Fibroblast of lung (primary cell): ENCODE measurements at regions not wholly inside any gene's neighbourhood (a gene's known extent, or its start where the extent isn't known, plus 50 kb on each side); places are given as distances from the start of the nearest gene placed in this dataset.

Experiments used
- DNase-seq, 2 donors: peaks; one replicate each; pipeline versions ENCODE4 v3.0.0 to v3.0.0-alpha.2; 2010; ENCODE audit warnings: low read depth in 2 of 2
- H2AFZ ChIP-seq: 2 replicates; pipeline ENCODE4 v1.5.1; 2012; ENCODE audit warnings: low read length, control low read depth, inconsistent platforms
- H3K27ac ChIP-seq: 2 replicates; pipeline ENCODE4 v1.5.1; 2011; ENCODE audit warnings: low read length, control low read depth; ENCODE audit not compliant: insufficient read depth
- H3K27me3 ChIP-seq: 2 replicates; pipeline ENCODE4 v1.5.1; 2011; ENCODE audit warnings: mild to moderate bottlenecking, low read length; ENCODE audit not compliant: control insufficient read depth, insufficient read depth
- H3K36me3 ChIP-seq: 2 replicates; pipeline ENCODE4 v1.5.1; 2011; ENCODE audit warnings: low read length; ENCODE audit not compliant: control insufficient read depth, insufficient read depth
- H3K4me1 ChIP-seq: 2 replicates; pipeline ENCODE4 v1.5.1; 2011; ENCODE audit warnings: low read length; ENCODE audit not compliant: control insufficient read depth, insufficient read depth; ENCODE audit errors: extremely low read depth
- H3K4me2 ChIP-seq: 2 replicates; pipeline ENCODE4 v1.5.1; 2011; ENCODE audit warnings: low read length, control low read depth; ENCODE audit not compliant: insufficient read depth; ENCODE audit errors: extremely low read depth
- H3K4me3 ChIP-seq, 4 experiments: fragments of 200-600 bp in 1 of 4; sonication (generic) in 1 of 4; replicated peaks in 1 of 4; 2 replicates each; pipeline ENCODE4 v1.5.1; 2011 to 2016; ENCODE audit warnings: low read length in 4 of 4, low read depth in 3 of 4, mild to moderate bottlenecking in 3 of 4, control low read depth in 2 of 4, inconsistent platforms in 1 of 4, mixed read lengths in 1 of 4; ENCODE audit not compliant: insufficient read depth in 1 of 4; ENCODE audit errors: control extremely low read depth in 1 of 4
- H3K79me2 ChIP-seq: 2 replicates; pipeline ENCODE4 v1.5.1; 2012; ENCODE audit warnings: mild to moderate bottlenecking, low read length, inconsistent platforms; ENCODE audit not compliant: control insufficient read depth, insufficient read depth
- H3K9ac ChIP-seq: 2 replicates; pipeline ENCODE4 v1.5.1; 2011; ENCODE audit warnings: mild to moderate bottlenecking, low read length, control low read depth; ENCODE audit not compliant: insufficient read depth
- H3K9me3 ChIP-seq: 2 replicates; pipeline ENCODE4 v1.5.1; 2012; ENCODE audit warnings: low read depth, low read length; ENCODE audit not compliant: control insufficient read depth, insufficient read depth
- H4K20me1 ChIP-seq: 2 replicates; pipeline ENCODE4 v1.5.1; 2011; ENCODE audit warnings: low read length; ENCODE audit not compliant: control insufficient read depth, insufficient read depth; ENCODE audit errors: extremely low read depth
- EZH2 ChIP-seq: IDR thresholded peaks from 2 replicates; pipeline ENCODE4 v1.5.1; 2012; ENCODE audit warnings: low read length, control low read depth, mild to moderate bottlenecking; ENCODE audit errors: missing control alignments
- TF ChIP-seq, protein P1 (sequence below), 2 donors: IDR thresholded peaks in 1 of 2; conservative IDR thresholded peaks in 1 of 2; 1 replicate in 1 of 2; 2 replicates in 1 of 2; pipeline ENCODE4 v1.5.1; 2011 to 2012; ENCODE audit warnings: low read length in 2 of 2, control low read depth in 1 of 2, inconsistent platforms in 1 of 2, low read depth in 1 of 2, mild to moderate bottlenecking in 1 of 2

DNA sequence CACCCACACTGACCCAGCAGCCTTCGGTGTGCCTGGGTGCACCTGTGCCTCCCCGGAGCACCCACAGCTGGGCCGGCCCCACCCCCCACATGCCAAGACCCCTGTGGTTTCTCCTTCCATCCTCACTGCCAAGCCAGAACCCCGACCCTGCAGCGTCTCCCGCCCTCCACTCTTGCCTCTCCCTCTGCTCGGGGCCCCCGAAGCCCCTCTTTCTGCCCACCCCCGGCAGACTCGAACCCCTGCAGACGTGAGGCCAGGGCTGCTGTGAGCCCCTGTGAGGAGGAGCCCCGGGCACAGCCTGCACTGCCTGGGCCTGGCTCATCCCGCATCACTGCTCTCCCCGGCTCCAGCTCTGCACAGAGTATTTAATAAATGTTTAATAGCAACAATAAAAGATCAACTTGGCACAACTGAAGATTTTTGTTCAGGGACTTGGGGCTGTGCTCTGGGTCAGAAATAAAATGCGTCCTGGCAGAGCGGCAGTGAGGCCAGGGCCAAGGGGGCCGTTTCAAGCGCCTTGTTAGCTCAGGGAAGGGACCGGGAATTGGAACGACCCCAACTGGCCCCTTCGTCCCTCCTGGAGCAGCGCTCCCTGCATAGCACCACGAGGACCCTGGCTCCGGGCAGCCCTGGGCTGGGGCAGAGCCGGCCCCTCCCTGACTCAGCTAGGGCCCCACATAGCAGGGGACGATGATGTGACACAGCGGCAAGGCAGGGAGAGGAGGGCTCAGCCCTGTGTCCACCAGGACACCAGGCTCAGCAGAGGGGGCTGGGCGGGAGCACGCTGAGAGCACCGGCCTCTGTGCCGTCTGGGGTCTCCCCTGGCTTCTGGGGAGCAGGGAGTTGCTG lies 520.8 kb downstream of the BRD1 start:
- H3K4me3 ChIP-seq, result no peak overlapping the region
- H3K9ac ChIP-seq, result no peak overlapping the region
- no peaks in the 10 kb centered on the region for H4K20me1 ChIP-seq
- no peak overlapping the region for H3K27ac ChIP-seq
- H3K9me3 ChIP-seq, result no peaks in the 10 kb centered on the region
- no peaks in the 10 kb centered on the region for H3K27me3 ChIP-seq
- no peaks in the 10 kb centered on the region for H3K4me1 ChIP-seq
- no peaks in the 10 kb centered on the region for H3K79me2 ChIP-seq
- H3K36me3 ChIP-seq, result no peaks in the 10 kb centered on the region
- no peak overlapping the region for H3K4me2 ChIP-seq
- no peak for TF ChIP-seq EZH2
- TF ChIP-seq, protein P1, sequence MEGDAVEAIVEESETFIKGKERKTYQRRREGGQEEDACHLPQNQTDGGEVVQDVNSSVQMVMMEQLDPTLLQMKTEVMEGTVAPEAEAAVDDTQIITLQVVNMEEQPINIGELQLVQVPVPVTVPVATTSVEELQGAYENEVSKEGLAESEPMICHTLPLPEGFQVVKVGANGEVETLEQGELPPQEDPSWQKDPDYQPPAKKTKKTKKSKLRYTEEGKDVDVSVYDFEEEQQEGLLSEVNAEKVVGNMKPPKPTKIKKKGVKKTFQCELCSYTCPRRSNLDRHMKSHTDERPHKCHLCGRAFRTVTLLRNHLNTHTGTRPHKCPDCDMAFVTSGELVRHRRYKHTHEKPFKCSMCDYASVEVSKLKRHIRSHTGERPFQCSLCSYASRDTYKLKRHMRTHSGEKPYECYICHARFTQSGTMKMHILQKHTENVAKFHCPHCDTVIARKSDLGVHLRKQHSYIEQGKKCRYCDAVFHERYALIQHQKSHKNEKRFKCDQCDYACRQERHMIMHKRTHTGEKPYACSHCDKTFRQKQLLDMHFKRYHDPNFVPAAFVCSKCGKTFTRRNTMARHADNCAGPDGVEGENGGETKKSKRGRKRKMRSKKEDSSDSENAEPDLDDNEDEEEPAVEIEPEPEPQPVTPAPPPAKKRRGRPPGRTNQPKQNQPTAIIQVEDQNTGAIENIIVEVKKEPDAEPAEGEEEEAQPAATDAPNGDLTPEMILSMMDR (conservative IDR thresholded peaks at IDR 0.05 in 1 of 2, IDR thresholded peaks at IDR 0.05 in 1 of 2; ENCODE audit: low read depth in 1 of 2, low read length in 2 of 2), result no peak
- H2AFZ ChIP-seq, result no peak overlapping the region
- DNase-seq, result no peak

DNA sequence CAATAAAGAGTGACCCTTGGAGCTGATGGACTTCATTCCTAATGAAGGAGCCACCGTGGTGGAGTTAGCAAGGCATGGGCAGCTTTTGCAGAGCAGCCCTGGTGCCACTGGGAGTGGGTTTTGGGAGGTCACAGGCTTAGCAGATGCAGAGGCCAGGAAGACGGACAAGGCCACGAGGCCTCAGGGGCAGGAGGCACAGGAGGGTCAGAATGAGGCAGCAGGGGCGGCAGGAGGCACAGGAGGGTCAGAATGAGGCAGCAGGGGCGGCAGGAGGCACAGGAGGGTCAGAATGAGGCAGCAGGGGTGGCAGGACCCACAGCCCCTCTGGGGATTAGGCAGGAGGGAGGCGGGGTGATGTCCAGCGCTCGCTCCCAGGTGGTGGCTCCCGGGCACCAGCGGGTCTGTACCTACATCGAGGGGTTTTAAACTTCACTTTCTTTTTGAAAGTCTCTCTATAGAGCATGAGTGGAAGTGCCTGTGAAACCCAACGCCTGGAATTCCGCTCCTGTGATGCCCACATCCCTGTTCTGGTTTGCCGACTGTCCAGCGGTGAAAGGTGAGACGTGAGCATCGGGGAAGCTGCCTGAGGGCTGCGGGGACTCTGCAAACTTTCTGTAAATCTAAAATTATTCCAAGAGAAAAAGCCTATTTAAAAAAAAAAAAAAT lies 521.6 kb downstream of the BRD1 start:
- no peak overlapping the region for H3K4me2 ChIP-seq
- no peak overlapping the region for H2AFZ ChIP-seq
- no peaks in the 10 kb centered on the region for H3K79me2 ChIP-seq
- no peaks in the 10 kb centered on the region for H3K27me3 ChIP-seq
- H3K9ac ChIP-seq, result no peak overlapping the region
- no peak overlapping the region for H3K4me3 ChIP-seq
- H3K4me1 ChIP-seq, result no peaks in the 10 kb centered on the region
- no peak for DNase-seq
- no peak overlapping the region for H3K27ac ChIP-seq
- H4K20me1 ChIP-seq, result no peaks in the 10 kb centered on the region
- no peaks in the 10 kb centered on the region for H3K9me3 ChIP-seq
- H3K36me3 ChIP-seq, result no peaks in the 10 kb centered on the region
- TF ChIP-seq, protein P1 (conservative IDR thresholded peaks at IDR 0.05 in 1 of 2, IDR thresholded peaks at IDR 0.05 in 1 of 2; ENCODE audit: low read depth in 1 of 2, low read length in 2 of 2), result no peak
- no peak for TF ChIP-seq EZH2

DNA sequence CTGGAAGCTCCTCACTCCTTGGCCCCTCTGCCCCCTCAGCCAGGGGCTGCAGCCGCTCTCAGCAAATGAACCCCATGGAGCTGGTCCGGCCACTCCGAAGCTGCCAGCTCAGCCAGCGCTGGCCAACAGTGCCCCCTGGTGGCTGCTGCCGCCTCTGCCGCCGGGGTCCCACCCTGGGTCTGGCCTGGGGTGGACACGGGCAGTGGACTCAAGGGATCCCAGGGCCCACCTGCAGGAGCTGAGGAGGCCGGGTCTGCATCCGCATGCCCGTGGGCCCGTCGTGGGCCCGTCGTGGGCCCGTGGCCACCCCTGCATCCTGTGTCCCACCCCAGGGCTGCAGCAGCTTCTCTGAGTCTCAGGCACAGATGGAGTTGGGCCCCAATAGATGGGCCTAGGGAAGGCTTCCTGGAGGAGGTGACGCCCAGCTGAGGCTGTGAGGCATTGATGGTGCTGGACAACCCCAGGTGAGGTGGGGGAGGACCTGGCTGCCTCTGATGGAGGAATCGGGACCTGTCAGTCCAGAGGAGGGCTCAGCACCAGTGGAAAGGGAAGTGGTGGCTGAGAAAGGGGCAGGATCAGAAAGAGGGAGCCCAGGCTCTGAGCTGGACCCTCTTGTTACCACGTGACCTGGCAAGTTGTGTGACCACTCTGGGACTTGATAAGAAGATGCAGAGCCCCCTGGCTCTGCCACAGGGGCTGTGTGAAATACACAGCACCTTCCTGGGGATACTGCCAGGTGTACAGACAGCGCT lies 522.3 kb downstream of the BRD1 start:
- Histone ChIP-seq H3K79me2 (no peaks in the 10 kb centered on the region), H3K27me3 (no peaks in the 10 kb centered on the region), H2AFZ (no peak overlapping the region), H3K9me3 (no peaks in the 10 kb centered on the region), H3K4me2 (no peak overlapping the region), H4K20me1 (no peaks in the 10 kb centered on the region), H3K9ac (no peak overlapping the region), H3K27ac (no peak overlapping the region), H3K36me3 (no peaks in the 10 kb centered on the region), H3K4me3 (no peak overlapping the region), H3K4me1 (no peaks in the 10 kb centered on the region)
- no peak for DNase-seq
- no peak for TF ChIP-seq EZH2
- TF ChIP-seq, protein P1 (conservative IDR thresholded peaks at IDR 0.05 in 1 of 2, IDR thresholded peaks at IDR 0.05 in 1 of 2; ENCODE audit: low read depth in 1 of 2, low read length in 2 of 2), result peak in 1 of 2 donors; percentile 40
